Liver (tissue), 8 donors: ENCODE measurements at regions not wholly inside any gene's neighbourhood (a gene's known extent, or its start where the extent isn't known, plus 50 kb on each side); places are given as distances from the start of the nearest gene placed in this dataset.
A peak's percentile ranks its signal among the peaks of the same experiment; 100 is the strongest.

Experiments used
- DNase-seq: peaks from one replicate; pipeline ENCODE4 v3.0.0-alpha.2; 2017; ENCODE audit warnings: low spot score
- H3K27ac ChIP-seq, 2 donors: one replicate each; pipeline ENCODE4 v1.7.0; 2013; ENCODE audit warnings: inconsistent platforms in 2 of 2, low read length in 2 of 2, control low read depth in 1 of 2, low read depth in 1 of 2, mild to moderate bottlenecking in 1 of 2
- H3K27me3 ChIP-seq, 4 donors: one replicate each; pipeline versions ENCODE4 v1.6.1 to v1.7.0; 2013; ENCODE audit warnings: low read length in 3 of 4, inconsistent platforms in 1 of 4, mild to moderate bottlenecking in 1 of 4, moderate library complexity in 1 of 4; ENCODE audit not compliant: control insufficient read depth in 4 of 4, insufficient read depth in 4 of 4
- H3K36me3 ChIP-seq, 4 donors: one replicate each; pipeline versions ENCODE4 v1.6.1 to v1.7.0; 2013; ENCODE audit warnings: low read length in 3 of 4, mild to moderate bottlenecking in 3 of 4, low read depth in 1 of 4, moderate library complexity in 1 of 4; ENCODE audit not compliant: control insufficient read depth in 4 of 4, insufficient read depth in 3 of 4
- H3K4me1 ChIP-seq, 4 donors: one replicate each; pipeline versions ENCODE4 v1.6.1 to v1.7.0; 2013; ENCODE audit warnings: low read length in 3 of 4, mild to moderate bottlenecking in 3 of 4, moderate library complexity in 1 of 4; ENCODE audit not compliant: control insufficient read depth in 4 of 4, insufficient read depth in 4 of 4
- H3K4me3 ChIP-seq, 3 donors: one replicate each; pipeline versions ENCODE4 v1.6.1 to v1.7.0; 2013; ENCODE audit warnings: low read length in 3 of 3, control low read depth in 1 of 3, low read depth in 1 of 3, mild to moderate bottlenecking in 1 of 3
- H3K9ac ChIP-seq, 2 donors: one replicate each; pipeline ENCODE4 v1.7.0; 2013; ENCODE audit warnings: low read length in 2 of 2, mild to moderate bottlenecking in 2 of 2, moderate library complexity in 2 of 2, control low read depth in 1 of 2, low read depth in 1 of 2
- H3K9me3 ChIP-seq, 4 donors: one replicate each; pipeline versions ENCODE4 v1.6.1 to v1.7.0; 2013; ENCODE audit warnings: low read length in 3 of 4; ENCODE audit not compliant: control insufficient read depth in 4 of 4
- EGR1 ChIP-seq, 2 donors: IDR thresholded peaks; 2 replicates each; pipeline ENCODE4 v1.6.1; 2016 to 2018; ENCODE audit warnings: antibody characterized with exemption in 2 of 2, low read depth in 2 of 2
- FOXA1 ChIP-seq: IDR thresholded peaks from 2 replicates; pipeline ENCODE4 v1.6.1; 2016; ENCODE audit warnings: antibody characterized with exemption
- FOXA2 ChIP-seq: IDR thresholded peaks from 2 replicates; pipeline ENCODE4 v1.6.1; 2016; ENCODE audit warnings: antibody characterized with exemption
- GABPA ChIP-seq, 2 donors: IDR thresholded peaks in 1 of 2; conservative IDR thresholded peaks in 1 of 2; 2 replicates each; pipeline ENCODE4 v1.6.1; 2016; ENCODE audit warnings: antibody characterized with exemption in 2 of 2, mild to moderate bottlenecking in 1 of 2, moderate library complexity in 1 of 2
- HNF4A ChIP-seq, 2 donors: conservative IDR thresholded peaks; 2 replicates each; pipeline ENCODE4 v1.6.1; 2016; ENCODE audit warnings: antibody characterized with exemption in 2 of 2, mild to moderate bottlenecking in 2 of 2
- HNF4G ChIP-seq: IDR thresholded peaks from 2 replicates; pipeline ENCODE4 v1.6.1; 2016; ENCODE audit warnings: antibody characterized with exemption
- JUND ChIP-seq, 2 donors: IDR thresholded peaks; 2 replicates each; pipeline ENCODE4 v1.6.1; 2016; ENCODE audit warnings: antibody characterized with exemption in 2 of 2
- NR2F2 ChIP-seq: IDR thresholded peaks from 2 replicates; pipeline ENCODE4 v1.6.1; 2016; ENCODE audit warnings: antibody characterized with exemption
- RAD21 ChIP-seq, 2 donors: IDR thresholded peaks; 2 replicates each; pipeline ENCODE4 v1.6.1; 2016; ENCODE audit warnings: antibody characterized with exemption in 2 of 2, mild to moderate bottlenecking in 2 of 2
- RXRA ChIP-seq, 2 donors: IDR thresholded peaks; 2 replicates each; pipeline ENCODE4 v1.6.1; 2017 to 2018; ENCODE audit warnings: antibody characterized with exemption in 2 of 2, mild to moderate bottlenecking in 1 of 2
- SP1 ChIP-seq: IDR thresholded peaks from 2 replicates; pipeline ENCODE4 v1.6.1; 2018; ENCODE audit warnings: antibody characterized with exemption, mild to moderate bottlenecking
- TAF1 ChIP-seq: conservative IDR thresholded peaks from 2 replicates; pipeline ENCODE4 v1.6.1; 2016; ENCODE audit warnings: antibody characterized with exemption, mild to moderate bottlenecking
- YY1 ChIP-seq: IDR thresholded peaks from 2 replicates; pipeline ENCODE4 v1.6.1; 2016; ENCODE audit warnings: antibody characterized with exemption, mild to moderate bottlenecking
- WGBS: extraction: QIAGEN DNeasy Blood & Tissue Kit; methylation state at CpG from one replicate; pipeline ENCODE4 v1.1.7; 2013; 5-methylcytosine and 5-hydroxymethylcytosine counted together
- TF ChIP-seq, protein P1 (sequence below): IDR thresholded peaks from 2 replicates; pipeline ENCODE4 v1.6.1; 2016; ENCODE audit warnings: antibody characterized with exemption, mild to moderate bottlenecking
- TF ChIP-seq, protein P2 (sequence below): IDR thresholded peaks from 2 replicates; pipeline ENCODE4 v1.6.1; 2016; ENCODE audit warnings: antibody characterized with exemption
- TF ChIP-seq, protein P3 (sequence below): IDR thresholded peaks from 2 replicates; pipeline ENCODE4 v1.6.1; 2016; ENCODE audit warnings: antibody characterized with exemption
- TF ChIP-seq, protein P4 (sequence below): IDR thresholded peaks from 2 replicates; pipeline ENCODE4 v1.6.1; 2016; ENCODE audit warnings: antibody characterized with exemption
- TF ChIP-seq, protein P5 (sequence below): fragments of 150-350 bp; IDR thresholded peaks from 2 replicates; pipeline ENCODE4 v1.5.1; 2017; ENCODE audit warnings: improper control_type of control experiment, low read depth, low read length; ENCODE audit not compliant: missing input control
- donor health status: healthy.
- donor health status: healthy.
- donor health status: healthy.
- donor health status: healthy.
- donor health status: healthy.

DNA sequence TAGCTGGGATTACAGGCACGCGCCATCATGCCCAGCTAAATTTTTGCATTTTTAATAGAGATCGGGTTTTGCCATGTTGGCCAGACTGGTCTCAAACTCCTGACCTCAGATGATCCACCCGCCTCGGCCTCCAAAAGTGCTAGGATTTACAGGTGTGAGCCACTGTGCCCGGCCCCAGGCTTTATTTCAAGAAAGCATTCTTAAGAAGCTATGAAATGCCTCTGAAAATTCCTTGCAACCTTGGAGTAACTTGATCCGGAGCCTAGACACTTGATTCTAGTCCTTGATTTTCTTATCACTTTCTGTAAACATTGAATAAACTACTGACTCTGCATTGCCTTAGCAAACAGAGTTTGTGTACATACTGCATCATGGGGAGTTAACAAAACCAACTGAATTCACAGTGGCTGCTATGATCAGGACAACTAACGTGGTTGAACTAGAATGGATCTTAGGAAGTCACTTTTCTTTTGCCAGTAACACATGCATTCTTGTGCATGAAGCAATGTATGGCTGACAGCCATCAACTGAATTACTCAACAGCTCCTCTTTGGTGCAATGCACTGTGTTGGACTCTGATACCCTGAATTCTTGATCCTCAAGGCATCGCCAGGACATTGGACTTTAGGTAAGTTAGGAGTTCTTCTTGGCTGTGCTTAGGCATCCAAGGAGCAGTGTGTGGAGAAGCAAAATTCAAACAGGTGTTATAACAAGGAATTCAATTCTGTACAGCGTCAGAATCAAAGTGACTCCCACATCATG lies 102.8 kb upstream of the TMEM170B start:
- 50% methylated on average over 10 of the region's 10 CpGs for WGBS
- H3K4me1 ChIP-seq = peaks cover 2 to 20% (median 14%) of the 10 kb centered on the region in 4 donors
- TF ChIP-seq TAF1 (no peak), RAD21 (IDR thresholded peaks at IDR 0.05) (peak; percentile 62 to 71), YY1 (peak; percentile 77), HNF4A (conservative IDR thresholded peaks at IDR 0.05) (peak; percentile 97 to 99), EGR1 (IDR thresholded peaks at IDR 0.05; ENCODE audit: low read depth in 2 of 2) (peak in 1 of 2 donors; percentile 59), JUND (IDR thresholded peaks at IDR 0.05) (peak; percentile 88 to 90), SP1 (peak; percentile 93), NR2F2 (peak; percentile 39), GABPA (IDR thresholded peaks at IDR 0.05 in 1 of 2, conservative IDR thresholded peaks at IDR 0.05 in 1 of 2) (no peak), FOXA2 (peak; percentile 94), RXRA (IDR thresholded peaks at IDR 0.05) (peak; percentile 95 to 96), HNF4G (peak; percentile 97), FOXA1 (peak; percentile 89)
- TF ChIP-seq, protein P1, sequence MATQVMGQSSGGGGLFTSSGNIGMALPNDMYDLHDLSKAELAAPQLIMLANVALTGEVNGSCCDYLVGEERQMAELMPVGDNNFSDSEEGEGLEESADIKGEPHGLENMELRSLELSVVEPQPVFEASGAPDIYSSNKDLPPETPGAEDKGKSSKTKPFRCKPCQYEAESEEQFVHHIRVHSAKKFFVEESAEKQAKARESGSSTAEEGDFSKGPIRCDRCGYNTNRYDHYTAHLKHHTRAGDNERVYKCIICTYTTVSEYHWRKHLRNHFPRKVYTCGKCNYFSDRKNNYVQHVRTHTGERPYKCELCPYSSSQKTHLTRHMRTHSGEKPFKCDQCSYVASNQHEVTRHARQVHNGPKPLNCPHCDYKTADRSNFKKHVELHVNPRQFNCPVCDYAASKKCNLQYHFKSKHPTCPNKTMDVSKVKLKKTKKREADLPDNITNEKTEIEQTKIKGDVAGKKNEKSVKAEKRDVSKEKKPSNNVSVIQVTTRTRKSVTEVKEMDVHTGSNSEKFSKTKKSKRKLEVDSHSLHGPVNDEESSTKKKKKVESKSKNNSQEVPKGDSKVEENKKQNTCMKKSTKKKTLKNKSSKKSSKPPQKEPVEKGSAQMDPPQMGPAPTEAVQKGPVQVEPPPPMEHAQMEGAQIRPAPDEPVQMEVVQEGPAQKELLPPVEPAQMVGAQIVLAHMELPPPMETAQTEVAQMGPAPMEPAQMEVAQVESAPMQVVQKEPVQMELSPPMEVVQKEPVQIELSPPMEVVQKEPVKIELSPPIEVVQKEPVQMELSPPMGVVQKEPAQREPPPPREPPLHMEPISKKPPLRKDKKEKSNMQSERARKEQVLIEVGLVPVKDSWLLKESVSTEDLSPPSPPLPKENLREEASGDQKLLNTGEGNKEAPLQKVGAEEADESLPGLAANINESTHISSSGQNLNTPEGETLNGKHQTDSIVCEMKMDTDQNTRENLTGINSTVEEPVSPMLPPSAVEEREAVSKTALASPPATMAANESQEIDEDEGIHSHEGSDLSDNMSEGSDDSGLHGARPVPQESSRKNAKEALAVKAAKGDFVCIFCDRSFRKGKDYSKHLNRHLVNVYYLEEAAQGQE = peak; percentile 72
- TF ChIP-seq, protein P2, sequence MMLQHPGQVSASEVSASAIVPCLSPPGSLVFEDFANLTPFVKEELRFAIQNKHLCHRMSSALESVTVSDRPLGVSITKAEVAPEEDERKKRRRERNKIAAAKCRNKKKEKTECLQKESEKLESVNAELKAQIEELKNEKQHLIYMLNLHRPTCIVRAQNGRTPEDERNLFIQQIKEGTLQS = peak; percentile 54
- TF ChIP-seq, protein P3, sequence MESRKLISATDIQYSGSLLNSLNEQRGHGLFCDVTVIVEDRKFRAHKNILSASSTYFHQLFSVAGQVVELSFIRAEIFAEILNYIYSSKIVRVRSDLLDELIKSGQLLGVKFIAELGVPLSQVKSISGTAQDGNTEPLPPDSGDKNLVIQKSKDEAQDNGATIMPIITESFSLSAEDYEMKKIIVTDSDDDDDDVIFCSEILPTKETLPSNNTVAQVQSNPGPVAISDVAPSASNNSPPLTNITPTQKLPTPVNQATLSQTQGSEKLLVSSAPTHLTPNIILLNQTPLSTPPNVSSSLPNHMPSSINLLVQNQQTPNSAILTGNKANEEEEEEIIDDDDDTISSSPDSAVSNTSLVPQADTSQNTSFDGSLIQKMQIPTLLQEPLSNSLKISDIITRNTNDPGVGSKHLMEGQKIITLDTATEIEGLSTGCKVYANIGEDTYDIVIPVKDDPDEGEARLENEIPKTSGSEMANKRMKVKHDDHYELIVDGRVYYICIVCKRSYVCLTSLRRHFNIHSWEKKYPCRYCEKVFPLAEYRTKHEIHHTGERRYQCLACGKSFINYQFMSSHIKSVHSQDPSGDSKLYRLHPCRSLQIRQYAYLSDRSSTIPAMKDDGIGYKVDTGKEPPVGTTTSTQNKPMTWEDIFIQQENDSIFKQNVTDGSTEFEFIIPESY = peak; percentile 66
- TF ChIP-seq, protein P4, sequence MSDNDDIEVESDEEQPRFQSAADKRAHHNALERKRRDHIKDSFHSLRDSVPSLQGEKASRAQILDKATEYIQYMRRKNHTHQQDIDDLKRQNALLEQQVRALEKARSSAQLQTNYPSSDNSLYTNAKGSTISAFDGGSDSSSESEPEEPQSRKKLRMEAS = peak; percentile 88
- TF ChIP-seq, protein P5, sequence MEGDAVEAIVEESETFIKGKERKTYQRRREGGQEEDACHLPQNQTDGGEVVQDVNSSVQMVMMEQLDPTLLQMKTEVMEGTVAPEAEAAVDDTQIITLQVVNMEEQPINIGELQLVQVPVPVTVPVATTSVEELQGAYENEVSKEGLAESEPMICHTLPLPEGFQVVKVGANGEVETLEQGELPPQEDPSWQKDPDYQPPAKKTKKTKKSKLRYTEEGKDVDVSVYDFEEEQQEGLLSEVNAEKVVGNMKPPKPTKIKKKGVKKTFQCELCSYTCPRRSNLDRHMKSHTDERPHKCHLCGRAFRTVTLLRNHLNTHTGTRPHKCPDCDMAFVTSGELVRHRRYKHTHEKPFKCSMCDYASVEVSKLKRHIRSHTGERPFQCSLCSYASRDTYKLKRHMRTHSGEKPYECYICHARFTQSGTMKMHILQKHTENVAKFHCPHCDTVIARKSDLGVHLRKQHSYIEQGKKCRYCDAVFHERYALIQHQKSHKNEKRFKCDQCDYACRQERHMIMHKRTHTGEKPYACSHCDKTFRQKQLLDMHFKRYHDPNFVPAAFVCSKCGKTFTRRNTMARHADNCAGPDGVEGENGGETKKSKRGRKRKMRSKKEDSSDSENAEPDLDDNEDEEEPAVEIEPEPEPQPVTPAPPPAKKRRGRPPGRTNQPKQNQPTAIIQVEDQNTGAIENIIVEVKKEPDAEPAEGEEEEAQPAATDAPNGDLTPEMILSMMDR = no peak
- H3K4me3 ChIP-seq = no peak overlapping the region
- no peaks in the 10 kb centered on the region for H3K27me3 ChIP-seq
- no peak overlapping the region for H3K9ac ChIP-seq
- no peaks in the 10 kb centered on the region for H3K36me3 ChIP-seq
- H3K9me3 ChIP-seq = no peaks in the 10 kb centered on the region
- no peak for DNase-seq
- peak overlapping the region; percentile 71 to 84 for H3K27ac ChIP-seq
